ENCODE measurements at regions not wholly inside any gene's neighbourhood (a gene's known extent, or its start where the extent isn't known, plus 50 kb on each side); places are given as distances from the start of the nearest gene placed in this dataset.

DNA sequence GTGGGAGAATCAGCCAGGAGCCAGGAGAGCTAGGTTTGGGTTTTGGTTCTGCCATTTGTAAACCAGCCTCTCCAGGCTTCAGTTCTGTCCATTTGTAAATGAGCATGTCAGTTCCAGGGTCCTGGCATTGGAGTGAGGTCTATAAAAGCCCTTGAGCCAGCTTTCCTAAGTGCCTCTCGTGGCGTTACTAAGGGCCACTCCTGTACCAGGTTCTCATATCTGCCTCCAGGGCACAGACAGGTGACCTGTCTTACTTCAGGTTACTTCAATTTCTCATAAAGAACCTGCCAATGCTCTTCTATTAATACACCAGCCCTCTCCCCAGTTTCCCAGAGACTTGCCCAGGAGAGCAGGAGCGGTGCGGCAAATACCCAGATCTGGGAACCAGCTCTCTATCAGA, 101.9 kb downstream of the VEGFA start:
- POLR2A ChIA-PET: no interaction called here
- WGBS (ENCODE audit: low lambda C conversion rate): 79% methylated on average over 4 of the region's 4 CpGs
- ATAC-seq: no peak

More for the DNA sequence above, 101.9 kb downstream of the VEGFA start:
- no peaks in the 10 kb centered on the region for H3K79me2 ChIP-seq (ENCODE audit: insufficient read depth, low read length)
- no peak overlapping the region for H2AFZ ChIP-seq (ENCODE audit: low read length)
- peaks cover 7 to 67% of the 10 kb centered on the region in 2 experiments; a peak in 4 of 5 replicates for H3K27me3 ChIP-seq (ENCODE audit: control insufficient read depth in 1 of 2, insufficient read depth in 2 of 2, low read length in 2 of 2)
- no peak overlapping the region for H3K27ac ChIP-seq (ENCODE audit: extremely low read length, insufficient read depth, low read length)
- no peak overlapping the region for H3K4me2 ChIP-seq (ENCODE audit: low read depth, low read length)
- H3K4me3 ChIP-seq (replicated peaks in 1 of 3; ENCODE audit: insufficient read depth in 1 of 3, low read depth in 2 of 3, low read length in 3 of 3): no peak overlapping the region
- H3K9ac ChIP-seq (ENCODE audit: insufficient read depth, low read depth, low read length): no peak overlapping the region
- in situ Hi-C loops (cut with HindIII; ENCODE audit: extremely low pct_ligation_motif_present, low pct_unique_long_range_greater_than_20kb): no loop called here
- BruUV-seq (replicated peaks): no TSS peak
- intact Hi-C loops (cut with micrococcal nuclease; ENCODE audit: unreplicated experiment): no loop called here
- H3K36me3 ChIP-seq (replicated peaks in 1 of 2; ENCODE audit: control insufficient read depth in 1 of 2, insufficient read depth in 2 of 2, low read length in 2 of 2): no peaks in the 10 kb centered on the region
- no peaks in the 10 kb centered on the region for H3K9me3 ChIP-seq (ENCODE audit: low read length)
- no peaks in the 10 kb centered on the region for H4K20me1 ChIP-seq (ENCODE audit: insufficient read depth, low read length)
- no peak for DNase-seq (ENCODE audit: low spot score)
- TF ChIP-seq ZNF709 (CRISPR knock-in tag; IDR thresholded peaks at IDR 0.05) (no peak), ZNF234 (CRISPR knock-in tag; conservative IDR thresholded peaks at IDR 0.05) (no peak), FLYWCH1 (CRISPR knock-in tag; IDR thresholded peaks at IDR 0.05) (no peak), ZNF337 (CRISPR knock-in tag; IDR thresholded peaks at IDR 0.05; ENCODE audit: borderline replicate concordance, low read depth) (no peak), THAP9 (CRISPR knock-in tag; IDR thresholded peaks at IDR 0.05; ENCODE audit: borderline replicate concordance) (no peak), ZNF557 (CRISPR knock-in tag; IDR thresholded peaks at IDR 0.05) (no peak), NFYB (CRISPR knock-in tag; IDR thresholded peaks at IDR 0.05) (no peak)
- TF ChIP-seq, protein P1, sequence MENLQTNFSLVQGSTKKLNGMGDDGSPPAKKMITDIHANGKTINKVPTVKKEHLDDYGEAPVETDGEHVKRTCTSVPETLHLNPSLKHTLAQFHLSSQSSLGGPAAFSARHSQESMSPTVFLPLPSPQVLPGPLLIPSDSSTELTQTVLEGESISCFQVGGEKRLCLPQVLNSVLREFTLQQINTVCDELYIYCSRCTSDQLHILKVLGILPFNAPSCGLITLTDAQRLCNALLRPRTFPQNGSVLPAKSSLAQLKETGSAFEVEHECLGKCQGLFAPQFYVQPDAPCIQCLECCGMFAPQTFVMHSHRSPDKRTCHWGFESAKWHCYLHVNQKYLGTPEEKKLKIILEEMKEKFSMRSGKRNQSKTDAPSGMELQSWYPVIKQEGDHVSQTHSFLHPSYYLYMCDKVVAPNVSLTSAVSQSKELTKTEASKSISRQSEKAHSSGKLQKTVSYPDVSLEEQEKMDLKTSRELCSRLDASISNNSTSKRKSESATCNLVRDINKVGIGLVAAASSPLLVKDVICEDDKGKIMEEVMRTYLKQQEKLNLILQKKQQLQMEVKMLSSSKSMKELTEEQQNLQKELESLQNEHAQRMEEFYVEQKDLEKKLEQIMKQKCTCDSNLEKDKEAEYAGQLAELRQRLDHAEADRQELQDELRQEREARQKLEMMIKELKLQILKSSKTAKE (CRISPR knock-in tag; IDR thresholded peaks at IDR 0.05; ENCODE audit: borderline replicate concordance): no peak
- no peak for FAIRE-seq
- peaks cover 34% of the 10 kb centered on the region for H3K4me1 ChIP-seq (ENCODE audit: insufficient read depth, low read length)
- CTCF ChIA-PET (ENCODE audit: low intra/inter-chr PET ratio, low total read pairs): no interaction called here
